ENCODE measurements at regions not wholly inside any gene's neighbourhood (a gene's known extent, or its start where the extent isn't known, plus 50 kb on each side); places are given as distances from the start of the nearest gene placed in this dataset.

DNA sequence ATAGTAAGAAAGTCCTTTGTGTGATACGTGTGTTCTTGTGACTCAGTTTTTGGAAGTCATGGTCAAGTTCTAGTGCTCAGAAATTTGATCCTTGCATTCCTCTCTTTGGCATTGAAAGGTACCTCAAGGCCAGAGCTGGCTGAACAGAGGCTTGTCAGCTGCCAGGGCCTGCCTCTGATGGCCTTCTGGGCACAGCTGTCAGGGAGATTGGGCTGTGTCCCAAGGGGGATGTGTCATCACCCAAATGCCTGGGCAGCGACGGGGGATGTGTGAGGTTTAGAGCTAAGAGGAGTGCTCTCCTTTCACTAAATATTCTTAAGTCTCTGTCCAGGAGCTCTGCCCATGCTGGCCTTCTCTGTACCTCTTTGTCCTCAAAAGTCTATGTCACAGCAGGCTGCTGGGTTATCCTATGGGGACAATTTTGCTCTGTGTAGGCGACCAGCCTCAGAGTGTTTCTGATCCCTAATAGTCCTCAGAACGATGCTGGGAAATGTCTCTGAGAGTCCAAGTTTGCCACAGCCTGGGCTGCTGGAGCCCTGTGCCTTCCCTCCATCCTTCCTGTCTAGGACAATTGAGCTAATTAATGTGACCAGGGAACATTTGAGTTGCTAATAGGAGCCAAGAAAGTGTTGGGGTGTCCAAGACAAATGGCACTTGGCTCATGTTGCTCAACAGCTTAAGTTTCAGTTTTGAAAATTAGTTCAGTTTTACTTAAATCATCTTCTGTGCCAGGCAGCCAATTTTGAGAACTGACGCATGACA lies 115.4 kb upstream of the ZNF521 start:
- DNase-seq (ENCODE audit: extremely low spot score) = no peak
- no peaks in the 10 kb centered on the region for H3K36me3 ChIP-seq (ENCODE audit: insufficient read depth)
- H3K27ac ChIP-seq (ENCODE audit: low read depth) = no peak overlapping the region
- no peak overlapping the region for H3K4me3 ChIP-seq (ENCODE audit: low read depth, low read length)
- WGBS = 73% methylated on average over 6 of the region's 6 CpGs
- H3K4me1 ChIP-seq (ENCODE audit: insufficient read depth) = no peaks in the 10 kb centered on the region

DNA sequence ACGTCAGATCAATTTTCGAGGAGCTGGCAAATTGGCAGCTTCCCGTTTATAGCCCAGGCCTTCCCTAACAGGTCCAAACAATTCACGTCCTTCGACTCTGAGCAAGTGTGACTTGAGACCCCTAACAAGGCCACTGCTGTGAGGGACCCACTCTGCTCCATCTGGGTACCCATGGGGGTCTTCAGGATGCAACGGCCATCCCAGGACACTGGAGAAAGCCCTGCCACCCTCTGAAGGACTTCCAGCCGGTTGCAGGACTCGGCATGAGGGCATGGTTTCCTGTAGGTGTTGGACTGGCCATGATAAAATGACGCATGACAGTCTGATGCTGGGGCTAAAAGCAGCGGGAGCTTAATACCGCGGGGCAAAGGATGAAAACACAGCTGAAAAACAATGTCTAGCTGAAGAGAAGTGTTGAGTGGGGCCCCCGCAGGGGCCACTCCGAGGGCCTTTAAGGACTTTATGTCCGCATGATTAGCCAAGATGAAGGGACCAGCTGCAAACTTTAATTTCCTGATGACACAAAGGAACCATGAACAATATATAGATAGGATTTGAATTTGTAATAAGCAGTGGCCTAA lies 113.3 kb upstream of the ZNF521 start:
- no peak for DNase-seq (ENCODE audit: extremely low spot score)
- Histone ChIP-seq H3K27ac (ENCODE audit: low read depth) (no peak overlapping the region), H3K4me3 (ENCODE audit: low read depth, low read length) (no peak overlapping the region), H3K4me1 (ENCODE audit: insufficient read depth) (no peaks in the 10 kb centered on the region), H3K36me3 (ENCODE audit: insufficient read depth) (no peaks in the 10 kb centered on the region)
- WGBS = 91% methylated on average over 15 of the region's 15 CpGs

DNA sequence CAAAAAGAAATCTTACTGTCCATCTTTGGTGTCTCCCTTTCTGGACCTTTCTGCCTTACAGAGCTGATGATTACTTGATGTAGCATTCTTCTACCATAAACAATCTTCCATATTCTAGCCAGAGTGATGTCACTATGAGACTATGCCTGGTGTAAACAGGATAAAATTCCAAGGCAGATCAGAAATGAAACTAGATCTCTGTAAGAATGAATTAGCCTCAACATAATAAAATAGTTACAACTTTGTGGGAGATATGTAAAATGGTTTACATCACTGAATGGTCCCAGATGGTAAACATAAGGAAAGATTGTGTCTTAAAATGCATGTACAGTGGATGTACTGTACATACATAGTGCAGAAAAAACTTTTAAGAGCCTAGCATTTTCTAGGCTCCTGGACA lies 112.3 kb upstream of the ZNF521 start:
- DNase-seq (ENCODE audit: extremely low spot score) = no peak

DNA sequence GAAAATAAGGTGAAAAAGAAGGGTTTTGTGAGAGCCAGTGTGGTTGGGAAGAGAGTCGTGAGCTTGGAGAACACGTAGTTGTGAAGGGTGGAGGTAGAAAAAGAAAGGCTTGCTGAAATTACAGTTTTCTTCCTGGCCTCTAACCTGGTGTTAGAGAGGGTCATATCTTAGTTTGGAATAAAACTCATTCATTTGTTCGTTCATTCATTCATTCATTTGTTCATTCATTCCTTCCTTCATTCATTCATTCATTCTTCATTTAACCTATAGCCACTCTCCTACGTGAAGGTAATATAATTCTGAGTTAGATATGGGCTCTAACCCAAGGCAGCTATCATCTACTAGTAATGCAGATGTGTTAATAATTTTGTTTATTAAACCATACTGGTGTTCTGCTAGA lies 111.8 kb upstream of the ZNF521 start:
- no peak for DNase-seq (ENCODE audit: extremely low spot score)
- Histone ChIP-seq H3K36me3 (ENCODE audit: insufficient read depth) (no peaks in the 10 kb centered on the region), H3K27ac (ENCODE audit: low read depth) (no peak overlapping the region), H3K4me1 (ENCODE audit: insufficient read depth) (no peaks in the 10 kb centered on the region), H3K4me3 (ENCODE audit: low read depth, low read length) (no peak overlapping the region)
- 81% methylated on average over 4 of the region's 4 CpGs for WGBS

More for the DNA sequence above, 112.3 kb upstream of the ZNF521 start:
- no peaks in the 10 kb centered on the region for H3K4me1 ChIP-seq (ENCODE audit: insufficient read depth)
- no peak overlapping the region for H3K4me3 ChIP-seq (ENCODE audit: low read depth, low read length)
- H3K27ac ChIP-seq (ENCODE audit: low read depth) = no peak overlapping the region
- H3K36me3 ChIP-seq (ENCODE audit: insufficient read depth) = no peaks in the 10 kb centered on the region

DNA sequence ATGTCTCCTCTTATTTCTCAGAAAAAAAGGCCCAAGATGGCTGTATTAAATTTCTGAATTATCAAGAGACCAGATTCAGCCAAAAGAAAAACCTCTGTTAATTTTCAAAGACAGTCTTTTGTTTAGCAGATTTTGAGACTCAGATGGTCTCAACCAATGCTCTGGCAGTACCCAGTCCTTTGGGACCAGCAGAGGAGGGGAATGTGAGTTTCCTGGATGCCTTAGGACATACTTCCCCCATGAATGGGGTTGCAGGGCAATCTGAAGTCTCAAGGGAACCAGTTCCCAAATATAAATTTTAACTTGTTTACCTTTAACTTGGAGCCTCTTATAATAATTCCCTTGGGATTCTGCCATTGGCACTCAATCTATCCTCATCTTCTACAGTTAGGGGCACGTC lies 107.8 kb upstream of the ZNF521 start:
- Histone ChIP-seq H3K4me3 (ENCODE audit: low read depth, low read length) (no peak overlapping the region), H3K27ac (ENCODE audit: low read depth) (no peak overlapping the region), H3K4me1 (ENCODE audit: insufficient read depth) (no peaks in the 10 kb centered on the region), H3K36me3 (ENCODE audit: insufficient read depth) (no peaks in the 10 kb centered on the region)
- DNase-seq (ENCODE audit: extremely low spot score) = no peak
- 31% methylated on average over 1 of the region's 1 CpG for WGBS

DNA sequence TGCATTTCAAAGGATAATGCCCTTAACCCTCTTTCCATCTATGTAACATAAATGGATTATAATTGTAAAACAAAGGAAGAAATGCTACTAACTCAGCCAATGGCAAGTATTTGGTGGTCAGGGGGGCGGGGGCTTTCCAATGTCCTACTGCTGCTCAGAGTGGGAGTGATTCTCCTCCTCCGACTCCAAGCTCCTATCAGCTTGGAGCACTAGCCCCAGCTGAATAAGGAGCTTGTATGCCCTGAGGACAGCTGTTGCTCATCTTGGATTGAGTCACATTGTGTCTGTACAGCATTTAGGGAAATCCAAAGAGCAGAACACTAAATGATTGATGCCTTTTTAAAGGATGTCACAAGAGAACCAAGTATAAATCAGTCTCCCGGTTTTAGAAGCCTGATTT lies 105.6 kb upstream of the ZNF521 start:
- no peaks in the 10 kb centered on the region for H3K36me3 ChIP-seq (ENCODE audit: insufficient read depth)
- no peaks in the 10 kb centered on the region for H3K4me1 ChIP-seq (ENCODE audit: insufficient read depth)
- WGBS = 68% methylated on average over 3 of the region's 3 CpGs
- no peak for DNase-seq (ENCODE audit: extremely low spot score)
- no peak overlapping the region for H3K4me3 ChIP-seq (ENCODE audit: low read depth, low read length)
- H3K27ac ChIP-seq (ENCODE audit: low read depth) = no peak overlapping the region

DNA sequence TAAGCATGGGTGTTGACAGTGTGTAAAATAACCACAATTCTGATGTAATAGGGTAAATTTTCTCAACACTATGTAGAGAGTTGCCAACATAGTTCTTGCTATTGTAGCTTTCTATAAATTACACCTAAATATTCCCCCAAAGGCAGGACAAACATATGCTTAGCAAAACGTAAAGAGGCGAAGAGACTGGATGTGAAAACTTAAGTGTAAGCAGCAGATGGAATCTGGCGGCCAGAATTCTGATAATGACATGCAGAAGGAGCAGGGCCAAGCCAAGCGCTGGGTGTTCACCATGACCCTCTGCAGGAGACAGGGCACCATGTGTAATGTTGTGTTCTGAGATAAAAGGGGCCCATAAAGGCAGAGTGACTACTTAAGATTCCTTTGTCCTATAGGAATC lies 105.2 kb upstream of the ZNF521 start:
- no peaks in the 10 kb centered on the region for H3K36me3 ChIP-seq (ENCODE audit: insufficient read depth)
- H3K4me1 ChIP-seq (ENCODE audit: insufficient read depth) = no peaks in the 10 kb centered on the region
- H3K4me3 ChIP-seq (ENCODE audit: low read depth, low read length) = no peak overlapping the region
- no peak overlapping the region for H3K27ac ChIP-seq (ENCODE audit: low read depth)
- WGBS = 79% methylated on average over 4 of the region's 4 CpGs
- DNase-seq (ENCODE audit: extremely low spot score) = no peak

DNA sequence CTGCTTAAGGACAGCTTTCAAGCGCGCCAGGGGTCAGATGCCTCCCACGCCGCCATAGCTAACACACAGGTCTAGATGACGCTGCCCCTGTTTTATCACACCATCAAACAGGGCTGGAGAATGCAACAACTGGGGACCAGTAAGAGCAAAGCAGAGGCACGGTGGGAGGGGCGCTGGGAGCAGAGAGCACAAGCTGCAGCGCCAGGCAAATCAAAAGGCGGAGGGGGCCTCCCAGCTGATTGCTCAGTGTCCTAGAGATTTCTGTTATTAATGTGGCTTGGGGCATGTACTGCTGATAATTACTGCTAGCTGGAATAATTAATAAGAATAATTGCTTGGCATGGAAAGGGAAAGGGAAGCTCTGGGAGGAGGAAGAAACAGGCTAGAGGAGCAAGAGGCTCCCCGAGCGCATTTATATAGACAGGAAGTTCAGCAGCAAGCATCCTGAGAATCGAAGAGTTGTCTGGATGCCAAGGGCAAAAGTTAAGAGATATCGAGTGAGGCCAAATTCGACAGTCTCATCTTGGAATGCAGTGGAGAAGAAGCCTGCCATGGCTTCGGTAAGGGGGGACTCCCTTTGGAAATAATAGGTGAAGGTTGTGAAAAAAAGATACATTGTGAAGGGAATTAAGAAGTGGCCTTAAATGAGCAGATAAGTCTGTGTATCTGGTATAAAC lies 104.5 kb upstream of the ZNF521 start:
- H3K4me1 ChIP-seq (ENCODE audit: insufficient read depth) = no peaks in the 10 kb centered on the region
- H3K27ac ChIP-seq (ENCODE audit: low read depth) = no peak overlapping the region
- no peak for DNase-seq (ENCODE audit: extremely low spot score)
- 76% methylated on average over 15 of the region's 15 CpGs for WGBS
- no peaks in the 10 kb centered on the region for H3K36me3 ChIP-seq (ENCODE audit: insufficient read depth)
- no peak overlapping the region for H3K4me3 ChIP-seq (ENCODE audit: low read depth, low read length)

DNA sequence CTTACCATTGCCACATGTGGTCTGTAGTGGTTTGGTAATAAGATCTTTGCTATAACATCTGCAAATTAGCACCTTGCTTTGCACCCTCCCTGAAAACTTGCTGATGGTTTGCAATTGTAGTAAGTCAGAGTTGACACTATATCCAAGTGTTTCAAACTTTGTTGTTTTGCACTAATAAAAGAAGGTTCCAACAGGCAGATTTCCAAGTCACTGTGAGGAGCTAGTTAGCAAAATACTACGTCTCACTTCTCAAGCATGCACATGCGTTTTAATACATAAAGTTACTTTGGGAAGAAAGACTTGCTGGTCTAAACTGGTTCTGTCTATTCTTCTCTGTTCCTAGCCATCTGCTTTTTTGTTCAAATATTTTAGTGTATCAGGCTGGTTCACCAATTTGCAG lies 103.7 kb upstream of the ZNF521 start:
- H3K36me3 ChIP-seq (ENCODE audit: insufficient read depth) = no peaks in the 10 kb centered on the region
- WGBS = 30% methylated on average over 2 of the region's 2 CpGs
- no peak overlapping the region for H3K27ac ChIP-seq (ENCODE audit: low read depth)
- no peak overlapping the region for H3K4me3 ChIP-seq (ENCODE audit: low read depth, low read length)
- no peak for DNase-seq (ENCODE audit: extremely low spot score)
- H3K4me1 ChIP-seq (ENCODE audit: insufficient read depth) = no peaks in the 10 kb centered on the region

DNA sequence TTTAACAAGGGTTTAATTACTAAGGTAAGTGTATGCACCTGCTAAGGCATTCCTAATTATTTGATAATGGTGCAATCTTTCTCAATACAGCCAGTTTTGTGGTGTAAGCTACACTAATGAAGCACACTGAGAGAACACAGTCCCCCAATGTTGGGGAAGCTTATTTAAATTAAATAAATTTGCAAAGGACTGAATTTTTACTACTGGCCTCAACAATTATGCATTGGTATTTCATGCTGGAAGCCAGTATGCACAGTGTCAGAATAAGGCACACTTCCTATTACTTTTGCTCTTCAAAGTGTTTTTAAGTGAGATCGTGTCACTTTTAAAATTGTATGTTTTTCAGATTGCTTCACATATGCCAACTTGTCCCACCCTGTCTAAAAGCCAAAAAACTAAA lies 103.2 kb upstream of the ZNF521 start:
- 80% methylated on average over 1 of the region's 1 CpG for WGBS
- H3K27ac ChIP-seq (ENCODE audit: low read depth) = no peak overlapping the region
- no peak for DNase-seq (ENCODE audit: extremely low spot score)
- H3K4me1 ChIP-seq (ENCODE audit: insufficient read depth) = no peaks in the 10 kb centered on the region
- H3K36me3 ChIP-seq (ENCODE audit: insufficient read depth) = no peaks in the 10 kb centered on the region
- H3K4me3 ChIP-seq (ENCODE audit: low read depth, low read length) = no peak overlapping the region

DNA sequence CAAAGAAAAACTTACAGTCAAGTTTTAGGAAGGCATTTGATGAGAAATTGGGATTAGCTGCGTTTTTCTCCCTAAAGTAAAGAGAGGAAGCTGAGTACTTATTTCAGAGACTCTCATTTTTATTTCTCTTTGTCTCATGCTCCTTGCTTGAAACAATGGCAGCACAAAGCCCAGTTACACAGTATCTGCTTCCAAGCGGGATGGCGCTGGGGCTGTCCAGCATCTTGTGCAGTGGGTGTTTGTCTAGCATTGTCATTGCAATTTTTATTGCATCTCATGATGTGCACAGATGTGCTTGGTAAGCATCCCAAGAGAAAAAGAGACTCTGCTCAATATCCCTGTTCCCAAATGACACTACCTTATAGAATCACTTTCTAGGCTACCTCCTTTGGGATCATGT lies 102.8 kb upstream of the ZNF521 start:
- WGBS = 91% methylated on average over 3 of the region's 3 CpGs
- Histone ChIP-seq H3K27ac (ENCODE audit: low read depth) (no peak overlapping the region), H3K4me1 (ENCODE audit: insufficient read depth) (no peaks in the 10 kb centered on the region), H3K4me3 (ENCODE audit: low read depth, low read length) (no peak overlapping the region), H3K36me3 (ENCODE audit: insufficient read depth) (no peaks in the 10 kb centered on the region)
- DNase-seq (ENCODE audit: extremely low spot score) = no peak

DNA sequence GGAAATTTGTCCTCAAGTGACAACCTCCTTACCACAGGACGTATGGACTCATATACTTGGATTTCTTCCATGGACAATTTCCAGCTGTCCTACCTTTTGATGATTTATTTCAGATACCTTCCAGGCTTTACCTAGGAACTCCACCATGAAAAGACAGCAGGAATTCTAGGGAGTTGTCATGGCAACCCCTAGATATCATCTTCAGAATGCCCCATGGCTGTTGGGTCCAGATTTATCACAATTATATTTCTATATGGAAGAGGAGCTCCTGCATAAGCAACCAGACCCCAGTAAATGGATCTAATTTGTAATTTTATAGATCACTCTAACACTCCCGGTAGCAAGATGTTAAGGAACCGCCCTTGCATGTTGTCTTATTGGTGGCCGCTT lies 102.3 kb upstream of the ZNF521 start:
- no peak for DNase-seq (ENCODE audit: extremely low spot score)
- Histone ChIP-seq H3K36me3 (ENCODE audit: insufficient read depth) (no peaks in the 10 kb centered on the region), H3K27ac (ENCODE audit: low read depth) (no peak overlapping the region), H3K4me1 (ENCODE audit: insufficient read depth) (no peaks in the 10 kb centered on the region), H3K4me3 (ENCODE audit: low read depth, low read length) (no peak overlapping the region)
- 86% methylated on average over 4 of the region's 4 CpGs for WGBS

DNA sequence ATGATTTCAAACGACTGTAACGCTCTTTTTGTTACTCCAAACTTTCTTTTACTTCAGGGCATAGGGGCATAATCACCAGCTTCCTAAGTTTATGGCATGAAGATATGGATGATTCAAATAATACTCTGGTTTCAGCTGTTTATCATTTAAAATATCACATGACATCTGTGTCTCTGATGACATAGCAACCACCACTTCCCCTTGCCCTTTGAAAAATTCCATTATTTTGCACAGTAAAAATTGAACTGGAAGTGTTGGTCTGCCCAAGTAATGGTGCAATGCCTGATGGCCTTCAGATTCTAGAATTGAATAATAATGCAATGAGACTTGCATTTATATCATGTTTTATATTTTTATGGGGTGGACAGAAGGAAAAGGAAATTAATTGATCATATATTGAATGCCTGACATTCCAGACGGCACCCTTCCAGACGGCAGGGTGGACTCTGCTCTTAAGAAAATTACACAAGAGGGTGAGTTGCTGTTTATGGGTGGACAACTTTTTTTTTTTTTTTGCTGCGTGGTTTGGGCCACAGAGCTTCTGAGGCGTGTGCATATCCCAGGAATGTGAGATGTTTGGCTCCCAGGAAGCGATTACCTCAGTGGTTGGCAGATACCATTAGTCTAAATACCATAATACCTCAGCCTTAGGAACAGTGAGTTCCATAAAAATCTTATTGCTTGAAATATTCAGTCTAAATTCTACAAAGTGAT lies 101.7 kb upstream of the ZNF521 start:
- no peak overlapping the region for H3K4me3 ChIP-seq (ENCODE audit: low read depth, low read length)
- DNase-seq (ENCODE audit: extremely low spot score) = no peak
- no peaks in the 10 kb centered on the region for H3K36me3 ChIP-seq (ENCODE audit: insufficient read depth)
- H3K4me1 ChIP-seq (ENCODE audit: insufficient read depth) = no peaks in the 10 kb centered on the region
- H3K27ac ChIP-seq (ENCODE audit: low read depth) = no peak overlapping the region
- WGBS = 58% methylated on average over 7 of the region's 7 CpGs
